GM18520 (cell line): ENCODE measurements at regions not wholly inside any gene's neighbourhood (a gene's known extent, or its start where the extent isn't known, plus 50 kb on each side); places are given as distances from the start of the nearest gene placed in this dataset.

Source experiments
- ATAC-seq: cut with Tn5 transposase; IDR thresholded peaks from one replicate; pipeline ENCODE4 v1.9.1; 2021; ENCODE audit not compliant: unreplicated experiment

- no peak for ATAC-seq
Observed at GRCh38 chr10:90975096-90975495, 54.2 kb upstream of the ANKRD1 start.

- ATAC-seq = peak; percentile 84
Observed at GRCh38 chr10:90977162-90977854, 56.4 kb upstream of the ANKRD1 start.

GRCh38 chr10:90977855-90978486, 57.1 kb upstream of the ANKRD1 start:
- no peak for ATAC-seq

GRCh38 chr10:90982406-90983008, 61.6 kb upstream of the ANKRD1 start:
- no peak for ATAC-seq

- ATAC-seq = no peak
Observed at GRCh38 chr10:90983914-90984549, 63.1 kb upstream of the ANKRD1 start.

- ATAC-seq = no peak
Observed at GRCh38 chr10:90984898-90985297, 64.0 kb upstream of the ANKRD1 start.

GRCh38 chr10:90985321-90985933, 64.5 kb upstream of the ANKRD1 start:
- ATAC-seq = no peak

- no peak for ATAC-seq
Observed at GRCh38 chr10:90986136-90986760, 65.4 kb upstream of the ANKRD1 start.

- ATAC-seq = no peak
Observed at GRCh38 chr10:90986870-90987269, 66.0 kb upstream of the ANKRD1 start.

GRCh38 chr10:90987383-90987782, 66.5 kb upstream of the ANKRD1 start:
- no peak for ATAC-seq

- ATAC-seq = no peak
Observed at GRCh38 chr10:90988024-90988423, 67.1 kb upstream of the ANKRD1 start.

- ATAC-seq = no peak
Observed at GRCh38 chr10:90988802-90989201, 67.9 kb upstream of the ANKRD1 start.

- no peak for ATAC-seq
Observed at GRCh38 chr10:90989378-90989777, 68.5 kb upstream of the ANKRD1 start.

GRCh38 chr10:90992462-90992861, 71.6 kb upstream of the ANKRD1 start:
- no peak for ATAC-seq

- no peak for ATAC-seq
Observed at GRCh38 chr10:90993340-90993739, 72.5 kb upstream of the ANKRD1 start.

GRCh38 chr10:90997670-90998069, 76.8 kb upstream of the ANKRD1 start:
- ATAC-seq = no peak

GRCh38 chr10:90998733-90999511, 78.0 kb upstream of the ANKRD1 start:
- no peak for ATAC-seq

- ATAC-seq = no peak
Observed at GRCh38 chr10:90999512-91000172, 78.8 kb upstream of the ANKRD1 start.

GRCh38 chr10:91000470-91000869, 79.6 kb upstream of the ANKRD1 start:
- ATAC-seq = no peak

GRCh38 chr10:91000985-91001384, 80.1 kb upstream of the ANKRD1 start:
- ATAC-seq = no peak
